ENCODE measurements at regions not wholly inside any gene's neighbourhood (a gene's known extent, or its start where the extent isn't known, plus 50 kb on each side); places are given as distances from the start of the nearest gene placed in this dataset.
"Not testable (repeated sequence)": the region's sequence is repeated elsewhere in the genome, so short reads cannot be mapped to it uniquely, and the experiment has no call there.

GRCh38 chr9:65459756-65460320 is 174.8 kb upstream of the FOXD4L5 start:
- no peak for DNase-seq (ENCODE audit: low read depth in 1 of 2, low spot score in 1 of 2)
- no peak for TF ChIP-seq JUND (IDR thresholded peaks at IDR 0.05; ENCODE audit: low read depth)
- in situ Hi-C loops (cut with HindIII; ENCODE audit: low pct_unique_long_range_greater_than_20kb, low sequenced_read_pairs) = no loop called here

- no peak for DNase-seq (ENCODE audit: low read depth in 1 of 2, low spot score in 1 of 2)
- TF ChIP-seq JUND (IDR thresholded peaks at IDR 0.05; ENCODE audit: low read depth) = no peak
- in situ Hi-C loops (cut with HindIII; ENCODE audit: low pct_unique_long_range_greater_than_20kb, low sequenced_read_pairs) = no loop called here
Observed at GRCh38 chr9:65458992-65459391, 174.0 kb upstream of the FOXD4L5 start.

DNA sequence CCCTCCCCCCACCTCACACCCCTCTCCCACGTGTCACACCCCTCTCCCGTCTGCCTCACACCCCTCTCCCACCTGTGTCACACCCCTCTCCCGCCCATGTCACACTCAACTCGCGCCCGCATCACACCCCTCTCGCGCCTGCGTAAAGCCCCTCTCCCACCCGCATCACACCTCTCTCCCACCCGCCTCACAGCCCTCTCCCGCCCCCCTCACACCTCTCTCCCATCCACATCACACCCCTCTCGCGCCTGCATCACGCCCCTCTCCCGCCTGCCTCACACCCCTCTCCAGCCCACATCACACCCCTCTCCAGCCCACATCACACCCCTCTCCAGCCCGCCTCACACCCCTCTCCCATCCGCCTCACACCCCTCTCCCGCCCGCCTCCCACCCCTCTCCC is 173.5 kb upstream of the FOXD4L5 start:
- in situ Hi-C loops (cut with HindIII; ENCODE audit: low pct_unique_long_range_greater_than_20kb, low sequenced_read_pairs) = no loop called here
- no peak for TF ChIP-seq JUND (IDR thresholded peaks at IDR 0.05; ENCODE audit: low read depth)
- no peak for DNase-seq (ENCODE audit: low read depth in 1 of 2, low spot score in 1 of 2)

GRCh38 chr9:65456991-65457390 is 172.0 kb upstream of the FOXD4L5 start:
- DNase-seq (ENCODE audit: low read depth in 1 of 2, low spot score in 1 of 2); in situ Hi-C loops (cut with HindIII; ENCODE audit: low pct_unique_long_range_greater_than_20kb, low sequenced_read_pairs): not testable (repeated sequence)

- DNase-seq (ENCODE audit: low read depth in 1 of 2, low spot score in 1 of 2); in situ Hi-C loops (cut with HindIII; ENCODE audit: low pct_unique_long_range_greater_than_20kb, low sequenced_read_pairs): not testable (repeated sequence)
Observed at GRCh38 chr9:65455751-65456647, 171.0 kb upstream of the FOXD4L5 start.

- DNase-seq (ENCODE audit: low read depth in 1 of 2, low spot score in 1 of 2); in situ Hi-C loops (cut with HindIII; ENCODE audit: low pct_unique_long_range_greater_than_20kb, low sequenced_read_pairs): not testable (repeated sequence)
Observed at GRCh38 chr9:65455136-65455535, 170.1 kb upstream of the FOXD4L5 start.

- DNase-seq (ENCODE audit: low read depth in 1 of 2, low spot score in 1 of 2); in situ Hi-C loops (cut with HindIII; ENCODE audit: low pct_unique_long_range_greater_than_20kb, low sequenced_read_pairs): not testable (repeated sequence)
Observed at GRCh38 chr9:65454666-65455065, 169.7 kb upstream of the FOXD4L5 start.

DNA sequence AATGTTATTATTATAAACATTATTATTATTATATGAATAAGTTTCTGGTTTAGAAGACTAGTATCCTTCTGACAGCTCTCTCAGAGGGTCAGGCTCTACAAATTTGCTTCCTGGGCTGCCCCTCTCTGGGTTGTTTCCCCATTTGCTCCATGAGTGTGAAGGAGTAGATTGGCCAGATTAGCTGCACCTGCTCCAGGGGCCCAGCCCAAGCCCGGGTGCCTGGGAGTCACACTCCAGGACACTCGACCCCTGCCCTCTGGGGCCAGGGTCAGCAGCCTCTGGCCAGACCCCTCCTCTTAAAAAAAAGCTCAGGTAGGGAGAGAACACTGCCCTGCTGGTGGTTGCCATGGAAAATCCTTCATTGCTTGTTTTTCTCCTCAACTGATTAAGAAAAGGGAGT is 169.0 kb upstream of the FOXD4L5 start:
- in situ Hi-C loops (cut with HindIII; ENCODE audit: low pct_unique_long_range_greater_than_20kb, low sequenced_read_pairs) = not testable (repeated sequence)

DNA sequence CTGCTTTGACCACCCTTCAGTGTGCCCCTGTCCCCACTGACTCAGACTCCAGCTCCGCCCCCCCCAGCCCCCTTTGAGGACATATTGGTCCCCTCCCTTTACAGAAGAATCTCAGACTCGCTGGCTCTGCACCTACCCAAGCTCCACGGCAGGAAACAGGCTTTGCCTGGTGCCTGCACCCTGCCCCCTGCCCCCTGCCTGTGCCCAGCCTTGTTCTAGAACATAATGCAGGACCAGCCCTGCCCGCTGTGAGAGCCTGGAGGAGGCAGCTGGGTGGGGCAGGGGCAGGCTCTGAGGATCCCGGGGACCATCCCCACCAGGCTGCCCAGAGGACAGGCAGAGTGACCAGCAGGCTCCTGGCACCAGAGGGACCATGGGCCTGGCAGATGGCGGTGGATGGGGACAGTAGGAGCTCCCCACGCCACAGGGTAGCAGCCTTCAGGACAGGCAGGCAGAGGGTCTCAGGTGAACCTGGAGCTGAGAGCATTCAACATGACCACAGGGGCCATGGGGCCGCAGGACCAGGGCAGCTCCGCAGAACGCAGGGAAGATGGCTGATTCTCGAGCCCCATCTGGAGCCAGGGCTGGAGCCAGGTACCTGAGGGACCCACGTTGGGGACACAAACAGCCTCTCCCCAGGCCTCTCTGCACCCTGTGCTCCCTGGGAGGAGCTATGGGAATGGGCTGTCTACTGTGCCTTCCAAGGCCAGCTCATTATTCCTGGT is 165.0 kb upstream of the FOXD4L5 start:
- DNase-seq (ENCODE audit: low read depth in 1 of 2, low spot score in 1 of 2); in situ Hi-C loops (cut with HindIII; ENCODE audit: low pct_unique_long_range_greater_than_20kb, low sequenced_read_pairs): not testable (repeated sequence)

More for the DNA sequence above, 169.0 kb upstream of the FOXD4L5 start:
- not testable (repeated sequence) for DNase-seq (ENCODE audit: low read depth in 1 of 2, low spot score in 1 of 2)

- no peak for TF ChIP-seq JUND (IDR thresholded peaks at IDR 0.05; ENCODE audit: low read depth)
- in situ Hi-C loops (cut with HindIII; ENCODE audit: low pct_unique_long_range_greater_than_20kb, low sequenced_read_pairs) = no loop called here
- DNase-seq (ENCODE audit: low read depth in 1 of 2, low spot score in 1 of 2) = no peak
Observed at GRCh38 chr9:65449423-65449822, 164.4 kb upstream of the FOXD4L5 start.

DNA sequence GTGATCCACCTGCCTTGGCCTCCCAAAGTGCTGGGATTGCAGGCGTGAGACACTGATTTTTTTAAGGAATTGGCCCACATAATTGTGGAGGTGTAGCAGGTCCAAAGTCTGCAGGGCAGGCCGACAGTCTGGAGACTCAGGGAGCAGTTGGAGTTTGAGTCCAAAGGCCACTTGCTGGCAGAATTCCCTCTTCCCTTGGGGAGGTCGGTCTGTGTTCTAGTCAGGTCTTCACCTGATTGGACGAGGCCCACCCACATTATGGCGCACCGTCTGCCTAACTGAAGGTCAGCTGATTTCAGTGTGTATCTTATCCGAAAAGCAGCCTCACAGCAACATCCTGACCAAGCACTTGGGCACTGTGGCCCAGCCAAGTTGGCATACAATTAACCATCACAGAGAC is 162.1 kb upstream of the FOXD4L5 start:
- in situ Hi-C loops (cut with HindIII; ENCODE audit: low pct_unique_long_range_greater_than_20kb, low sequenced_read_pairs); DNase-seq (ENCODE audit: low read depth in 1 of 2, low spot score in 1 of 2): not testable (repeated sequence)

DNA sequence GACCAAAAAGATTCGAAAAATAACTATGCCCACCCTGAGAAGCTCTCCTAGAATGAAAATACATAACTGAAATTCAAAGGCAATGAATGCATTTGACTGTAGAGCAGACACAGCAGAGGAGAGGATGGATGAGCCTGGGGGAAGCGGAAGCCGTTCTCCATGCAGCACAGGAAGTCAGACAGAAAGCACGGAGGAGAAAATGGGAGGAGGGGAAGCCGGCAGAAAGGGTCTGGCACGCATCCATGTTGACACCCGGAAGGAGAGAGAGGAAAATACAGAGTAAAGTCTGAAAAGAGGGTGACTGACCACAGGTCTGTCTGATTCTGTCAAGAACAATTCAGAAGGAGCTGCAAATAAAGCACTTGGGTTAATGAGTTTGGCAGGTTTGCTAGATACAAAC is 161.0 kb upstream of the FOXD4L5 start:
- not testable (repeated sequence) for DNase-seq (ENCODE audit: low read depth in 1 of 2, low spot score in 1 of 2)

DNA sequence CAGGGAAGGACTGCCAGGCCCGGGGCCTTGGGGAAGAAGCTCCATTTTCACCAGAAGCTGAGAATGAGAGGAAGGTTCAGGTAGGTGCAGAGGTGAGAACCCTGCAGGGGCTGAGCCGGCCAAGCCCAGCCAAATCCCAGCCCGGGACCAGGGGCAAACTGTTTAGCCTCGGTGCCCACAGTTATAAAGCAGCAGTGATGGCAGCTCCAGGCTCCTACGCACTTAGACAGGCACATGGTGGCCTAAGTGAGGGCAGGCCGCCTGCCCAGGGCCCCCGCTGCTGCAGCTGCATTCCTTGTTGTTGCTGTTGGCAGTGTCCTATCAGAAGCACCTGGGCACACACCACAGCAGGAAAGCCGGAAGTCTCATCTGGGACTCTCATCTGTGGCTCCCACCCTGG is 159.9 kb upstream of the FOXD4L5 start:
- in situ Hi-C loops (cut with HindIII; ENCODE audit: low pct_unique_long_range_greater_than_20kb, low sequenced_read_pairs) = no loop called here
- DNase-seq (ENCODE audit: low read depth in 1 of 2, low spot score in 1 of 2) = no peak
- no peak for TF ChIP-seq JUND (IDR thresholded peaks at IDR 0.05; ENCODE audit: low read depth)

More for the DNA sequence above, 161.0 kb upstream of the FOXD4L5 start:
- in situ Hi-C loops (cut with HindIII; ENCODE audit: low pct_unique_long_range_greater_than_20kb, low sequenced_read_pairs) = not testable (repeated sequence)

DNA sequence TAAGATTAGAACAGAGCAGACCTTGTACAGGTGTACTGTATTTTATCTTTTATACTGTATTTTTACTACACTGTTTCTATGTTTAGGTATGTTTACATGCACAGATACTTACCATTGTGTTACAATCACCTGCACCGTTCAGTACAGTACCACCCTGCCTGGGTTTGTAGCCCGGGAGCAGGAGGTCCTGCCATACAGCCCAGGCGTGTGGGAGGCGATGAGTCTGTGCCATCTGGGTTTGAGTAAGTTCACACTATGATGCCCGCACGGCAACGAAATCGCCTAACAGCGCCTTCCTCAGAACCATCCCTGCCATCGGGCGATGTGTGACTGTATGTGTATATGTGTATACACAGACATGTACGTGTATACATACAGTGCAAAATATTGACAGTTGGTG is 157.1 kb upstream of the FOXD4L5 start:
- DNase-seq (ENCODE audit: low read depth in 1 of 2, low spot score in 1 of 2); in situ Hi-C loops (cut with HindIII; ENCODE audit: low pct_unique_long_range_greater_than_20kb, low sequenced_read_pairs): not testable (repeated sequence)

GRCh38 chr9:65441324-65441920 is 156.4 kb upstream of the FOXD4L5 start:
- DNase-seq (ENCODE audit: low read depth in 1 of 2, low spot score in 1 of 2); in situ Hi-C loops (cut with HindIII; ENCODE audit: low pct_unique_long_range_greater_than_20kb, low sequenced_read_pairs): not testable (repeated sequence)
